ENCODE measurements at regions not wholly inside any gene's neighbourhood (a gene's known extent, or its start where the extent isn't known, plus 50 kb on each side); places are given as distances from the start of the nearest gene placed in this dataset.

DNA sequence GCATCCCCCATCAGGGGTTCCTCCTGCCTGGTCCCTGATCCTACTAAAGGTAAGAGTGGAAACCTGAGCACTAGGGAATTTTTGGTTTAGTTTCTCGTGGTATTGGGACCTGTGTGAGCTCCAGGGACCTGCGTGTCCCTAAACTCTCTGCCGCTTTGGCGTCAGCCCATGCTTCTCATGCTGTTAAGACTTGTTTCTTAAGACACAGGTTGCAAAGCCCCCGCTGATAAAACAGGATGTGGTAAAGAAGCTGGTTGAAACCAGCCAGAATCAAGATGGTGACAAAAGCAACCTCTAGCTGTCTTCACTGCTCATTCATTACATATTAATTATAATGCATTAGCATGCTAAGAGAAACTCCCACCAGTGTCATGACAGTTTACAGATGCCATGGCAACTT is 64.6 kb downstream of the LYZL4 start:
- H3K36me3 Mint-ChIP-seq, result no peaks in the 10 kb centered on the region
- no peak overlapping the region for H3K4me3 Mint-ChIP-seq
- H3K9me3 Mint-ChIP-seq, result no peaks in the 10 kb centered on the region
- H3K4me1 Mint-ChIP-seq (ENCODE audit: low read depth), result no peaks in the 10 kb centered on the region
- no peak for DNase-seq
- peaks cover 2% of the 10 kb centered on the region for H3K27me3 Mint-ChIP-seq
- POLR2A ChIA-PET, result no interaction called here
- intact Hi-C loops (cut with micrococcal nuclease), result no loop called here
- CTCF ChIA-PET, result no interaction called here
- H3K27ac Mint-ChIP-seq, result no peak overlapping the region

DNA sequence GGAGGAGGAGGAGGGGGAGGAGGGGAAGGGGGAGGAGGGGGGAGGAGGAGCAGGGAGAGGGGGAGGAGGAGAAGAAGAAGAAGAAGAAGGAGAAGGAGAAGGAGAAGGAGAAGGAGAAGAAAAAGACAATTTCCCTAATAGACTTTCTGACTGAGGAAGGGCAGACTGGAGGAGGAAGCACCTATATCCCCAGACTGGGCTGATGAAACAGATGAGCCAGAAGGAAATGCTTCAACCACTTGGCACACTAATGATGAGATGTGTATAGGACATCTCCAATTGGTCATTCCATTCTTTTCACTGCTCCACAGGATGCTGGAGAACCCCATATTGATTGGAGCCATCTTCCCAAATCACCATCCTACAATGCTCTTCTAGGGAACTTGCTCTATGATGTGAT is 69.9 kb downstream of the LYZL4 start:
- CTCF ChIA-PET, result no interaction called here
- Mint-ChIP-seq H3K4me1 (ENCODE audit: low read depth) (no peaks in the 10 kb centered on the region), H3K27me3 (peaks cover 3% of the 10 kb centered on the region), H3K4me3 (no peak overlapping the region), H3K36me3 (no peaks in the 10 kb centered on the region), H3K27ac (no peak overlapping the region), H3K9me3 (no peaks in the 10 kb centered on the region)
- POLR2A ChIA-PET, result no interaction called here
- intact Hi-C loops (cut with micrococcal nuclease), result no loop called here
- no peak for DNase-seq

- Mint-ChIP-seq H3K27me3 (peaks cover 3% of the 10 kb centered on the region), H3K4me1 (ENCODE audit: low read depth) (no peaks in the 10 kb centered on the region), H3K36me3 (no peaks in the 10 kb centered on the region), H3K27ac (no peak overlapping the region), H3K9me3 (no peaks in the 10 kb centered on the region), H3K4me3 (no peak overlapping the region)
- DNase-seq, result no peak
- CTCF ChIA-PET, result no interaction called here
- intact Hi-C loops (cut with micrococcal nuclease), result no loop called here
- POLR2A ChIA-PET, result no interaction called here
Observed at GRCh38 chr3:42339321-42339720, 71.1 kb downstream of the LYZL4 start.

GRCh38 chr3:42336103-42336502 is 70.1 kb upstream of the CCK start:
- Mint-ChIP-seq H3K4me3 (no peak overlapping the region), H3K36me3 (no peaks in the 10 kb centered on the region), H3K27ac (no peak overlapping the region), H3K4me1 (ENCODE audit: low read depth) (no peaks in the 10 kb centered on the region), H3K9me3 (peaks cover 2% of the 10 kb centered on the region), H3K27me3 (peaks cover 3% of the 10 kb centered on the region)
- ChIA-PET CTCF (no interaction called here), POLR2A (no interaction called here)
- intact Hi-C loops (cut with micrococcal nuclease), result no loop called here
- no peak for DNase-seq

DNA sequence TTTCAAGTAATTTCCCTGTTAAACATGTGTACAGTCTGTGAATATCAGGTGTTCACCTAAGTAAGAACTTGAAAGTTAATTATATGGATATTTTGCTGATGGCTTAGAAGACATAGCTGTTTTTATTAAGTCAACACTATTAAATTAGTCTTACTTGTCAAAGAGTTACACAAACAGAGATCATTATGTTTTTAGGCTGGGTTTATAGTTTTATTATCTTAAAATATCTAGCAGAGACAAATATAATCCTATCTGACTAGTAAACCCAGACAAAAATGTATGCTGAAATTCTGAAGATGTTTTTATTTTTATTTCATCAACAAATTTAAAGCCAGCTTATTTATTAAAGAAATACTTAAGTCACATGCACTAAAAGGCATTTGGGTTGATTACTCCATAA is 51.2 kb upstream of the CCK start:
- Mint-ChIP-seq H3K27me3 (peaks cover 15% of the 10 kb centered on the region), H3K9me3 (peaks cover 35% of the 10 kb centered on the region), H3K4me1 (ENCODE audit: low read depth) (no peaks in the 10 kb centered on the region), H3K4me3 (no peak overlapping the region), H3K27ac (no peak overlapping the region), H3K36me3 (peaks cover 16% of the 10 kb centered on the region)
- POLR2A ChIA-PET, result no interaction called here
- no peak for DNase-seq
- CTCF ChIA-PET, result interaction anchor here (1.3 kb wide), 1 partner anchor 12 kb away, joined by 3 read pairs; no protein-coding TSS in a partner anchor
- intact Hi-C loops (cut with micrococcal nuclease), result no loop called here
